Central memory CD8-positive, alpha-beta T cell (primary cell): ENCODE measurements at regions not wholly inside any gene's neighbourhood (a gene's known extent, or its start where the extent isn't known, plus 50 kb on each side); places are given as distances from the start of the nearest gene placed in this dataset.
"Not testable (repeated sequence)": the region's sequence is repeated elsewhere in the genome, so short reads cannot be mapped to it uniquely, and the experiment has no call there.

Source experiments
- ATAC-seq: fragments of 150-1000 bp; cut with Tn5 transposase; replicated peaks from 2 replicates; pipeline ENCODE4 v1.10.0; 2022; ENCODE audit warnings: mild to moderate bottlenecking, moderate FRiP score, moderate number of reproducible peaks; ENCODE audit not compliant: poor library complexity, severe bottlenecking; ENCODE audit errors: extremely low read depth
- DNase-seq, 2 donors: peaks; one replicate each; pipeline ENCODE4 v3.0.0; 2021; ENCODE audit warnings: low spot score in 2 of 2
- H3K27ac Mint-ChIP-seq: one replicate; pipeline ENCODE4 v1.8.0; 2022; ENCODE audit warnings: low read depth, mild to moderate bottlenecking, moderate library complexity, mixed read lengths
- H3K27me3 Mint-ChIP-seq: one replicate; pipeline ENCODE4 v1.8.0; 2022; ENCODE audit warnings: mixed read lengths
- H3K36me3 Mint-ChIP-seq: one replicate; pipeline ENCODE4 v1.8.0; 2022; ENCODE audit warnings: mild to moderate bottlenecking, moderate library complexity, mixed read lengths; ENCODE audit not compliant: insufficient read depth
- H3K4me1 Mint-ChIP-seq: one replicate; pipeline ENCODE4 v1.8.0; 2022; ENCODE audit warnings: mixed read lengths
- H3K4me3 Mint-ChIP-seq: one replicate; pipeline ENCODE4 v1.8.0; 2022; ENCODE audit warnings: mild to moderate bottlenecking, moderate library complexity, mixed read lengths
- H3K9me3 Mint-ChIP-seq: one replicate; pipeline ENCODE4 v1.8.0; 2022; ENCODE audit warnings: mixed read lengths

GRCh38 chr3:182644013-182644412, 149.3 kb upstream of the ATP11B start:
- Mint-ChIP-seq H3K36me3 (no peaks in the 10 kb centered on the region), H3K9me3 (no peaks in the 10 kb centered on the region), H3K4me1 (no peaks in the 10 kb centered on the region), H3K27me3 (peaks cover 44% of the 10 kb centered on the region), H3K27ac (no peak overlapping the region), H3K4me3 (no peak overlapping the region)
- no peak for ATAC-seq
- no peak for DNase-seq

DNA sequence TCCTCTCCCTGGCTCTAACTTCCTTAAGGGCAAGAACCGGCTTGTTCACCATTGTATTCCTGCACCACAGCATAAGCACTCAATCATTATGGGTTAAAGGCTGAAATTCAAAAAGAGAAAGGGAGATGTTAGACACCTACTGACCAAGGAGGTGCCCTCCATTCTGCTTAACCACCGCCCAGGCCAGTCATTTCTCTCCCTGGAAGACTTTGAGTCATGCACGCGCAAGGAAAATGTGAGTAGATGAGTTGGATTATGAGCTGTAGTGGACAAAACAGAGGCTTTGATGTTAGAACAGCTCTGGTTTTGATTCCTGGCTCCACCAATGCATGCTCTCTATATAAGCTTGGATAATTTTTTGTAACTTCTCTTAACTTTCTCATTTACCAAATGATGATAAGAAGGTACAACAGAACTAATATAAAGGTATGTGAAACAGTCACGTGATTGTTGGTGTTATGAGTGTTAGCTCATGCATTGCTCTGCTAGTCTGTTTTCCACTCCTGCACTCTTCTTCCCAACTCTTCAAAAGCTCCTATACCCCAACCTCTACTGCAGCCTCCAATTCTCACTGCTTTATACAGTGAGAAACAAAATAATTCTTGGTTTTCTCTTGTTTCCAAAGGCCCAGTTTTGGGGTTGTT, 148.4 kb upstream of the ATP11B start:
- Mint-ChIP-seq H3K4me3 (no peak overlapping the region), H3K9me3 (no peaks in the 10 kb centered on the region), H3K27ac (no peak overlapping the region), H3K4me1 (no peaks in the 10 kb centered on the region), H3K27me3 (peaks cover 42% of the 10 kb centered on the region), H3K36me3 (no peaks in the 10 kb centered on the region)
- no peak for DNase-seq
- no peak for ATAC-seq

DNA sequence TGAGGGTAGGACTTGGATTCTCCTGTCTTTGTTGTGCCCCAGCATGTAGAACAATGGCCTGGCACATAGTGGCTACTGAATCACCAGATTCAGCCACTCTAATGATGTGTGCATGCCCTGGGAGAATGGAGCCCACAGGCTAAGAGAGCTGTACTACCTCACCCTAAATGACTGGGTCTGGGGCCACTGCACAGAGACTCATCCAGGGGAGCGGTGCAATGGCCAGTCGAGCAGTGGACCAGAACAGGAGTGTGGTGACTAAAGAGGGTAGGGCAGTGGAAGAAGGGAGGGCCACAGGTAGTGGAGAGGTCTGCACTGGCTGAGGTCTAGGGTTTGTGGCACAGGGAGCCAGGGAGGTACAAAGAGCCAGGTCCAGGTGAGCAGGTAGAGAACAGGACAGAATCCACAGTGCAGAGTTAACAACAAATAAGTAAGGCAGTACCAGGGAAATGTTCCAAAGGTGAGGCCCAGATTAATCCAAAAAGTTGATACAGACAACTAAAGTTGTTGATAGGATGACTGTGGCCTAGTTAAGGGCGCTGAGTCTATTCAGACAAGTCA, 142.7 kb upstream of the ATP11B start:
- Mint-ChIP-seq H3K4me1 (no peaks in the 10 kb centered on the region), H3K9me3 (no peaks in the 10 kb centered on the region), H3K36me3 (peaks cover 2% of the 10 kb centered on the region), H3K4me3 (no peak overlapping the region), H3K27me3 (peaks cover 19% of the 10 kb centered on the region), H3K27ac (no peak overlapping the region)
- DNase-seq (no peak), ATAC-seq (no peak)

- no peaks in the 10 kb centered on the region for H3K4me1 Mint-ChIP-seq
- H3K9me3 Mint-ChIP-seq: no peaks in the 10 kb centered on the region
- DNase-seq (no peak), ATAC-seq (no peak)
- peaks cover 2% of the 10 kb centered on the region for H3K36me3 Mint-ChIP-seq
- peaks cover 13% of the 10 kb centered on the region for H3K27me3 Mint-ChIP-seq
- no peak overlapping the region for H3K4me3 Mint-ChIP-seq
- no peak overlapping the region for H3K27ac Mint-ChIP-seq
Measured at GRCh38 chr3:182651461-182651860, 141.8 kb upstream of the ATP11B start.

GRCh38 chr3:182653065-182653464, 140.2 kb upstream of the ATP11B start:
- peaks cover 16% of the 10 kb centered on the region for H3K27me3 Mint-ChIP-seq
- not testable (repeated sequence) for H3K4me3 Mint-ChIP-seq, H3K27ac Mint-ChIP-seq, DNase-seq, H3K9me3 Mint-ChIP-seq, ATAC-seq, H3K36me3 Mint-ChIP-seq, H3K4me1 Mint-ChIP-seq

- Mint-ChIP-seq H3K27ac (no peak overlapping the region), H3K4me1 (no peaks in the 10 kb centered on the region), H3K9me3 (no peaks in the 10 kb centered on the region), H3K27me3 (peaks cover 41% of the 10 kb centered on the region), H3K36me3 (no peaks in the 10 kb centered on the region), H3K4me3 (no peak overlapping the region)
- ATAC-seq (no peak), DNase-seq (no peak)
Measured at GRCh38 chr3:182668541-182668940, 124.8 kb upstream of the ATP11B start.

DNA sequence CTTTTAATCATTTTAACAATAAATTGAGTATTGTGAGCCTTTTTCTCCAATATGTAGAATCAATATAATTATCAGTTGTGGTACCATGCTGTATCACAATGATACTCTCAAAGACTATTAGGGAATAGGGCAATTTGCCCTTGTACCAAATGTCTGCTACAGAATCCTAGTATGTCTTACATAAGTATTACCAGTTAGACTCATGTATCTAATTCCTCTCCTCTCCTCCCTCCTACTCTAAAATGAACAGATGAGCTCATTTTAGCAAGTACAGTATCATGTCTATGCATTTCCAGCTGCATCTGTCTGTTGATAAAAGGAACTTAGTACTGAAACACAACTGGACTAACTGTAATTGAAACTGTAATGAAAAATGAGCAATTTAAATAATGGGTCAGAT, 124.3 kb upstream of the ATP11B start:
- H3K4me1 Mint-ChIP-seq: no peaks in the 10 kb centered on the region
- H3K27ac Mint-ChIP-seq: no peak overlapping the region
- ATAC-seq (no peak), DNase-seq (no peak)
- no peak overlapping the region for H3K4me3 Mint-ChIP-seq
- H3K27me3 Mint-ChIP-seq: peaks cover 41% of the 10 kb centered on the region
- no peaks in the 10 kb centered on the region for H3K9me3 Mint-ChIP-seq
- no peaks in the 10 kb centered on the region for H3K36me3 Mint-ChIP-seq

- H3K36me3 Mint-ChIP-seq: no peaks in the 10 kb centered on the region
- no peak overlapping the region for H3K4me3 Mint-ChIP-seq
- H3K4me1 Mint-ChIP-seq: no peaks in the 10 kb centered on the region
- H3K27me3 Mint-ChIP-seq: peaks cover 41% of the 10 kb centered on the region
- no peak overlapping the region for H3K27ac Mint-ChIP-seq
- no peaks in the 10 kb centered on the region for H3K9me3 Mint-ChIP-seq
- ATAC-seq (no peak), DNase-seq (no peak)
Measured at GRCh38 chr3:182671541-182671940, 121.8 kb upstream of the ATP11B start.

GRCh38 chr3:182671942-182672341, 121.4 kb upstream of the ATP11B start:
- H3K27me3 Mint-ChIP-seq: peaks cover 41% of the 10 kb centered on the region
- H3K4me3 Mint-ChIP-seq: no peak overlapping the region
- H3K27ac Mint-ChIP-seq: no peak overlapping the region
- ATAC-seq (no peak), DNase-seq (no peak)
- H3K36me3 Mint-ChIP-seq: no peaks in the 10 kb centered on the region
- no peaks in the 10 kb centered on the region for H3K9me3 Mint-ChIP-seq
- no peaks in the 10 kb centered on the region for H3K4me1 Mint-ChIP-seq

- ATAC-seq: no peak
- Mint-ChIP-seq H3K4me1 (no peaks in the 10 kb centered on the region), H3K27me3 (peaks cover 35% of the 10 kb centered on the region), H3K27ac (no peak overlapping the region), H3K4me3 (no peak overlapping the region), H3K36me3 (no peaks in the 10 kb centered on the region), H3K9me3 (no peaks in the 10 kb centered on the region)
- DNase-seq: no peak
Measured at GRCh38 chr3:182673336-182673735, 120.0 kb upstream of the ATP11B start.

DNA sequence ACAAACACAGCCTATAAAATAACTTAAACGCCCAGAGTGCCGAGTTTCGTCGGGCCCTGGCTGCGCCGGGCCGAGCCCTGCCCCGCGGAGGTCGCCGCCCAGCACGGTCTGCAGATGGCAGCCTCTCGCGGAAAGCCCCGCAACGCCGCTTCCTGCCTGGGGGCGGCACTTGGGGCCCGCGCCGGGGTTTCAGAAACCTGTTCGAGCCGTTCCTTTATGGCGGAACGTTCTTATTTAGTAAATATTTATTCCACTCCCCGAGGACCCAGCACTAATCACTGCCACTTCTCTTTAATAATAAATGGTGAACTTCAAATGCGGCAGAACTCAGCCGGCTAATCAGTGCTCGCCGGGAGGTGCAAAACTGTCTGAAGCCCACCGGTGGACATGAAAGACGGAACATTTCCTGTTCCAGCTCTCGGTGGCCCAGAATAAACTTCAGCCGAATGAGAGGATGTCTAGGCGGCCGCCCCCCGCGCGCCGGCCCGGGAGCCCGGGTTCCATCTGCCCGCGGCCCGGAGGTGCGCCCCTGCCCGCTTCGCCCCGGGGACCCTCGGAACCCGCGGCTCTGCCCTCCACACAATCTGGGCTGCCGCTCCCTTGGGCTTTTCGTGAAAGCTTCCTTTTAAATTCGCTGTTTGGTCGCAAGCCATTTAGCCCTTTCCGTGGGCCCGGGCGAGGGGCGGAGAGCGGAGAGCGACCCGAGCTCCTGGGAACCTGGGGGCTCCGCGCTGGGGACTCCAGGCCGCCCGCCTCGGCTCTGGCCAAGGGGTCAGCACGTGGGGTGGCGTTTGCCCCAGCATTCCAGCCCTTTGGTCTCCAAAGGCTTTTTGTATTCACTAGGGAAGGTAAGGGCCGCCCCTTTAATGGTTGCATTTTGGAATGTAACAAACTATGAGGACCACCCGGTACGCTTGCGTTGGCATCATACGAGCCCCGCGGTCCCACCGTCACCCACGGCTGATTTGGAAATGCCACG, 110.8 kb upstream of the ATP11B start:
- Mint-ChIP-seq H3K4me3 (peak overlapping the region; percentile 66), H3K27ac (no peak overlapping the region), H3K9me3 (no peaks in the 10 kb centered on the region), H3K27me3 (peaks cover 41% of the 10 kb centered on the region), H3K4me1 (peaks cover 9% of the 10 kb centered on the region), H3K36me3 (no peaks in the 10 kb centered on the region)
- DNase-seq: peak; percentile 25 to 33
- ATAC-seq: peak; percentile 82

DNA sequence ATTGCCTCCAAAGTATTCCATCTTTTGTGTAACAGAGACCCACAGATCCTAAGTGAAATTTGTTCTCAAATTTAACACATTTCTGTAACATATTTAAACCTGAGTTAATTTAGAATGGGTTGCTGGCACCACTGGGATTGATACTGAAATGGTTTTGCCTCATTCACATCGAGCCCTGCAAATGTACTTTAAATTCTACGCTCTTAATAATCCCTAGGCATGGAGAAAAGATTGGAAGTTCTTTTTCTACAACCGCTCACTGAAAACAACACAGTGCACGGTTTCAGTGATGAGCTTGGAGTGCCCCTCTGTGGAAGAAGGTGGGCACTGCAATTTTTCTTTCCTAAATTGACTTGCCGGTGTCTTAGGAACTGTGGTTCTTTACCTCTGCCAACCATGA, 109.9 kb upstream of the ATP11B start:
- peak; percentile 26 to 28 for DNase-seq
- ATAC-seq: peak; percentile 52
- Mint-ChIP-seq H3K27ac (no peak overlapping the region), H3K4me1 (peaks cover 9% of the 10 kb centered on the region), H3K9me3 (no peaks in the 10 kb centered on the region), H3K36me3 (no peaks in the 10 kb centered on the region), H3K27me3 (peaks cover 50% of the 10 kb centered on the region), H3K4me3 (peak overlapping the region; percentile 66)

- H3K27me3 Mint-ChIP-seq: peaks cover 54% of the 10 kb centered on the region
- no peak for ATAC-seq
Measured at GRCh38 chr3:182683858-182684257, 109.4 kb upstream of the ATP11B start.

More at GRCh38 chr3:182683858-182684257, 109.4 kb upstream of the ATP11B start:
- Mint-ChIP-seq H3K9me3 (no peaks in the 10 kb centered on the region), H3K4me3 (peak overlapping the region; percentile 66), H3K36me3 (no peaks in the 10 kb centered on the region), H3K4me1 (peaks cover 9% of the 10 kb centered on the region), H3K27ac (no peak overlapping the region)
- DNase-seq: no peak
